ENCODE measurements at regions not wholly inside any gene's neighbourhood (a gene's known extent, or its start where the extent isn't known, plus 50 kb on each side); places are given as distances from the start of the nearest gene placed in this dataset.

GRCh38 chr21:31500982-31501381, 156.9 kb upstream of the TIAM1 start (continued):
- TF ChIP-seq MITF (IDR thresholded peaks at IDR 0.05) = no peak

- DNase-seq (ENCODE audit: extremely low read depth in 1 of 4, low spot score in 3 of 4) (no peak), FAIRE-seq (no peak), ATAC-seq (no peak)
- H3K27me3 ChIP-seq (ENCODE audit: control insufficient read depth in 2 of 2, insufficient read depth in 2 of 2, low read length in 2 of 2) = peaks cover 11 to 40% of the 10 kb centered on the region in 2 experiments
- H4K20me1 ChIP-seq (replicated peaks; ENCODE audit: control insufficient read depth, insufficient read depth, low read length) = no peaks in the 10 kb centered on the region
- no peaks in the 10 kb centered on the region for H3K36me3 ChIP-seq (ENCODE audit: control insufficient read depth, insufficient read depth, low read length)
- no peaks in the 10 kb centered on the region for H3K79me2 ChIP-seq (ENCODE audit: control insufficient read depth, insufficient read depth, low read length)
- ChIA-PET CTCF (ENCODE audit: low intra/inter-chr PET ratio) (no interaction called here), POLR2A (interaction anchor here (0.6 kb wide), 1 partner anchor 84 kb away, joined by 3 read pairs; no protein-coding TSS in a partner anchor)
- H3K27ac ChIP-seq (ENCODE audit: extremely low read depth, low read depth, low read length) = no peak overlapping the region
- no peaks in the 10 kb centered on the region for H3K9me1 ChIP-seq (ENCODE audit: control insufficient read depth, insufficient read depth, low read length)
- no peaks in the 10 kb centered on the region for H3K4me1 ChIP-seq (replicated peaks in 1 of 2; ENCODE audit: control insufficient read depth in 2 of 2, insufficient read depth in 2 of 2, low read length in 2 of 2)
- WGBS (ENCODE audit: insufficient coverage, low coverage, missing lambda C conversion rate) = 0% methylated on average over 5 of the region's 5 CpGs
- intact Hi-C loops (cut with micrococcal nuclease) (no loop called here), in situ Hi-C loops (cut with MboI) (no loop called here)
- no peak overlapping the region for H3K9ac ChIP-seq (ENCODE audit: insufficient read depth in 1 of 2, low read depth in 2 of 2, low read length in 2 of 2)
- no peak overlapping the region for H3K4me3 ChIP-seq
- no peak overlapping the region for H3K4me2 ChIP-seq (ENCODE audit: insufficient read depth, low read length)
- no TSS peak for BruUV-seq (replicated peaks)
- no peak for TF ChIP-seq HNRNPH1 (optimal IDR thresholded peaks at IDR 0.05; ENCODE audit: low read depth, low read length)
- TF ChIP-seq, protein P1, sequence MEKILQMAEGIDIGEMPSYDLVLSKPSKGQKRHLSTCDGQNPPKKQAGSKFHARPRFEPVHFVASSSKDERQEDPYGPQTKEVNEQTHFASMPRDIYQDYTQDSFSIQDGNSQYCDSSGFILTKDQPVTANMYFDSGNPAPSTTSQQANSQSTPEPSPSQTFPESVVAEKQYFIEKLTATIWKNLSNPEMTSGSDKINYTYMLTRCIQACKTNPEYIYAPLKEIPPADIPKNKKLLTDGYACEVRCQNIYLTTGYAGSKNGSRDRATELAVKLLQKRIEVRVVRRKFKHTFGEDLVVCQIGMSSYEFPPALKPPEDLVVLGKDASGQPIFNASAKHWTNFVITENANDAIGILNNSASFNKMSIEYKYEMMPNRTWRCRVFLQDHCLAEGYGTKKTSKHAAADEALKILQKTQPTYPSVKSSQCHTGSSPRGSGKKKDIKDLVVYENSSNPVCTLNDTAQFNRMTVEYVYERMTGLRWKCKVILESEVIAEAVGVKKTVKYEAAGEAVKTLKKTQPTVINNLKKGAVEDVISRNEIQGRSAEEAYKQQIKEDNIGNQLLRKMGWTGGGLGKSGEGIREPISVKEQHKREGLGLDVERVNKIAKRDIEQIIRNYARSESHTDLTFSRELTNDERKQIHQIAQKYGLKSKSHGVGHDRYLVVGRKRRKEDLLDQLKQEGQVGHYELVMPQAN (IDR thresholded peaks at IDR 0.05; ENCODE audit: borderline replicate concordance) = no peak
- no peak for TF ChIP-seq SP2 (IDR thresholded peaks at IDR 0.05; ENCODE audit: extremely low read depth, low read depth, low read length, poor library complexity, severe bottlenecking)
- no peak for TF ChIP-seq ZNF316 (IDR thresholded peaks at IDR 0.05)
- TF ChIP-seq NFIC (IDR thresholded peaks at IDR 0.05) = no peak
- TF ChIP-seq MED1 (CRISPR knock-in tag; IDR thresholded peaks at IDR 0.05; ENCODE audit: borderline replicate concordance) = no peak
- no peak for TF ChIP-seq CCAR2 (IDR thresholded peaks at IDR 0.05; ENCODE audit: low read depth, low read length)
- no peak for TF ChIP-seq DDX20 (tag; IDR thresholded peaks at IDR 0.05; ENCODE audit: low read depth)
- TF ChIP-seq HDAC1 (IDR thresholded peaks at IDR 0.05) = no peak
- TF ChIP-seq RBM39 (optimal IDR thresholded peaks at IDR 0.05; ENCODE audit: low read depth, low read length) = no peak
- no peaks in the 10 kb centered on the region for H3K9me3 ChIP-seq (replicated peaks; ENCODE audit: control insufficient read depth, insufficient read depth, low read depth, low read length)
- no peak overlapping the region for H2AFZ ChIP-seq (ENCODE audit: low read depth, low read length)
Observed at GRCh38 chr21:31500071-31500470, 156.0 kb upstream of the TIAM1 start.
